ENCODE measurements at regions not wholly inside any gene's neighbourhood (a gene's known extent, or its start where the extent isn't known, plus 50 kb on each side); places are given as distances from the start of the nearest gene placed in this dataset.

- no peaks in the 10 kb centered on the region for H3K4me1 ChIP-seq (ENCODE audit: insufficient read depth)
- no peak overlapping the region for H3K4me2 ChIP-seq
- no peak overlapping the region for H3K4me3 ChIP-seq
- H3K27me3 ChIP-seq = no peaks in the 10 kb centered on the region
- TF ChIP-seq, protein P1, sequence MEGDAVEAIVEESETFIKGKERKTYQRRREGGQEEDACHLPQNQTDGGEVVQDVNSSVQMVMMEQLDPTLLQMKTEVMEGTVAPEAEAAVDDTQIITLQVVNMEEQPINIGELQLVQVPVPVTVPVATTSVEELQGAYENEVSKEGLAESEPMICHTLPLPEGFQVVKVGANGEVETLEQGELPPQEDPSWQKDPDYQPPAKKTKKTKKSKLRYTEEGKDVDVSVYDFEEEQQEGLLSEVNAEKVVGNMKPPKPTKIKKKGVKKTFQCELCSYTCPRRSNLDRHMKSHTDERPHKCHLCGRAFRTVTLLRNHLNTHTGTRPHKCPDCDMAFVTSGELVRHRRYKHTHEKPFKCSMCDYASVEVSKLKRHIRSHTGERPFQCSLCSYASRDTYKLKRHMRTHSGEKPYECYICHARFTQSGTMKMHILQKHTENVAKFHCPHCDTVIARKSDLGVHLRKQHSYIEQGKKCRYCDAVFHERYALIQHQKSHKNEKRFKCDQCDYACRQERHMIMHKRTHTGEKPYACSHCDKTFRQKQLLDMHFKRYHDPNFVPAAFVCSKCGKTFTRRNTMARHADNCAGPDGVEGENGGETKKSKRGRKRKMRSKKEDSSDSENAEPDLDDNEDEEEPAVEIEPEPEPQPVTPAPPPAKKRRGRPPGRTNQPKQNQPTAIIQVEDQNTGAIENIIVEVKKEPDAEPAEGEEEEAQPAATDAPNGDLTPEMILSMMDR (IDR thresholded peaks at IDR 0.05; ENCODE audit: poor library complexity) = no peak
- TF ChIP-seq EZH2 (IDR thresholded peaks at IDR 0.05; ENCODE audit: borderline replicate concordance) (no peak), EZH2phosphoT487 (IDR thresholded peaks at IDR 0.05; ENCODE audit: low read depth, severe bottlenecking, unreplicated experiment) (no peak)
- H3K9me3 ChIP-seq (ENCODE audit: low read depth) = no peaks in the 10 kb centered on the region
- no peaks in the 10 kb centered on the region for H3K36me3 ChIP-seq (replicated peaks; ENCODE audit: insufficient read depth, low read depth)
- H2AFZ ChIP-seq = no peak overlapping the region
- H4K20me1 ChIP-seq (ENCODE audit: insufficient read depth, poor library complexity, severe bottlenecking) = no peaks in the 10 kb centered on the region
- H3K9me2 ChIP-seq (replicated peaks; ENCODE audit: insufficient read depth) = no peaks in the 10 kb centered on the region
- H3K79me2 ChIP-seq = no peaks in the 10 kb centered on the region
- 30% methylated on average over 2 of the region's 2 CpGs for WGBS (ENCODE audit: low lambda C conversion rate, missing lambda C conversion rate)
- H3K27ac ChIP-seq = no peak overlapping the region
- DNase-seq (ENCODE audit: low spot score) = no peak
These were observed 333.6 kb upstream of the FAM241A start for GRCh38 chr4:111811661-111812060.

DNA sequence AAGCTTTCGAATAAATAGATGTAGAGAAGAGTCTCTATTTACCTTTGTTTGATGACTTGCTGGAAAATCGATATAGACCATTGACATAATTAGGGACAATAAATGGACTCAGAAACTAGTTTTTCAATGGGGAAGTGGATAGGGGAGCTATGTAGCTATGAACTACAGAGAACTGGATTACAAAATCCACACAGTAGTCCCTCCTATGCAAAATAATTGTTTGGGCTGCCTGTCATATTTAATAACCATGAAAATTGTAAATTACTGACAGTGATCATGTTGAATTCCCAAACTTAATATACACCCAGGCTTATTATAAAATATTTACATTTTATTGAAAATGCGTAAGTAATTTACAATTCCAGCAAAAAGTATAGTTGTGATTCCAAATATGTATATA is 333.1 kb upstream of the FAM241A start:
- 83% methylated on average over 3 of the region's 3 CpGs for WGBS (ENCODE audit: low lambda C conversion rate, missing lambda C conversion rate)
- DNase-seq (ENCODE audit: low spot score) = no peak
- Histone ChIP-seq H3K4me1 (ENCODE audit: insufficient read depth) (no peaks in the 10 kb centered on the region), H3K4me2 (no peak overlapping the region), H3K9me3 (ENCODE audit: low read depth) (no peaks in the 10 kb centered on the region), H3K79me2 (no peaks in the 10 kb centered on the region), H3K9me2 (replicated peaks; ENCODE audit: insufficient read depth) (no peaks in the 10 kb centered on the region), H2AFZ (no peak overlapping the region), H3K36me3 (replicated peaks; ENCODE audit: insufficient read depth, low read depth) (no peaks in the 10 kb centered on the region), H3K27me3 (no peaks in the 10 kb centered on the region), H4K20me1 (ENCODE audit: insufficient read depth, poor library complexity, severe bottlenecking) (no peaks in the 10 kb centered on the region), H3K4me3 (no peak overlapping the region), H3K27ac (no peak overlapping the region)
- TF ChIP-seq EZH2phosphoT487 (IDR thresholded peaks at IDR 0.05; ENCODE audit: low read depth, severe bottlenecking, unreplicated experiment) (no peak), EZH2 (IDR thresholded peaks at IDR 0.05; ENCODE audit: borderline replicate concordance) (no peak)
- TF ChIP-seq, protein P1 (IDR thresholded peaks at IDR 0.05; ENCODE audit: poor library complexity) = no peak

- no peaks in the 10 kb centered on the region for H4K20me1 ChIP-seq (ENCODE audit: insufficient read depth, poor library complexity, severe bottlenecking)
- H3K4me2 ChIP-seq = no peak overlapping the region
- DNase-seq (ENCODE audit: low spot score) = no peak
- WGBS (ENCODE audit: low lambda C conversion rate, missing lambda C conversion rate) = 67% methylated on average over 1 of the region's 1 CpG
- no peak overlapping the region for H3K27ac ChIP-seq
- H2AFZ ChIP-seq = no peak overlapping the region
- no peak for TF ChIP-seq EZH2phosphoT487 (IDR thresholded peaks at IDR 0.05; ENCODE audit: low read depth, severe bottlenecking, unreplicated experiment)
- TF ChIP-seq, protein P1 (IDR thresholded peaks at IDR 0.05; ENCODE audit: poor library complexity) = no peak
- TF ChIP-seq EZH2 (IDR thresholded peaks at IDR 0.05; ENCODE audit: borderline replicate concordance) = no peak
- no peaks in the 10 kb centered on the region for H3K4me1 ChIP-seq (ENCODE audit: insufficient read depth)
- no peaks in the 10 kb centered on the region for H3K79me2 ChIP-seq
- H3K9me2 ChIP-seq (replicated peaks; ENCODE audit: insufficient read depth) = no peaks in the 10 kb centered on the region
- no peak overlapping the region for H3K4me3 ChIP-seq
- H3K9me3 ChIP-seq (ENCODE audit: low read depth) = no peaks in the 10 kb centered on the region
- no peaks in the 10 kb centered on the region for H3K27me3 ChIP-seq
- H3K36me3 ChIP-seq (replicated peaks; ENCODE audit: insufficient read depth, low read depth) = no peaks in the 10 kb centered on the region
These were observed 332.5 kb upstream of the FAM241A start for GRCh38 chr4:111812760-111813159.
